ENCODE measurements at regions not wholly inside any gene's neighbourhood (a gene's known extent, or its start where the extent isn't known, plus 50 kb on each side); places are given as distances from the start of the nearest gene placed in this dataset.
A peak's percentile ranks its signal among the peaks of the same experiment; 100 is the strongest.
"Not testable (repeated sequence)": the region's sequence is repeated elsewhere in the genome, so short reads cannot be mapped to it uniquely, and the experiment has no call there.

DNA sequence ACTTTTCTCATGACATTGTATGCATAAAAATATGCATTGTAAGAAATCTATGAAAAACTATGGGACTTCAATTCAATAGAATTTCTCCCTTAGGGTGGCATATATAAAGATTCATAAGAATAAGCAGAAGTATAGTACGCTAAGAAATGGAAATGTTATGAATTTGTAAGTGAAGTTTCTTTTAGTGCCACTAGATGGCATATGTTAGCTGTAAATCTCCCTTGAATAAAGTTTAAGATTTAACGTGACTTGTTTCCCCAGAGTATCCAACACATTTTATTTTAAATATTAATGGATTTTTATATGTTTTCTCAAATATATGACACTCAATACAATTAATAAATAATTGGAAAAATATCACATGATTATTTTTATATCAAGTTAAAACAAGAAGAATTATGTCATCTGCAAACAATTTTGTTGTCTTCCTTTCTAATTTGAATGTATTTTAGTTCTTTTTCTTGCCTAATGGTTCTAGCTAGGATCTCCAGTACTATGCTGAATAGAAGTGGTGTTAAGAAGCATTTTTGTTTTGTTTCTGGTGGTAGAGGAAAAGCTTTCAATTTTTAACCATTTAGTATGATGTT, 287.2 kb downstream of the HGF start:
- H3K4me3 ChIP-seq (ENCODE audit: low read depth, low read length): no peak overlapping the region
- peak; percentile 3 for TF ChIP-seq CTCF (IDR thresholded peaks at IDR 0.05; ENCODE audit: insufficient read depth, low read length, missing control alignments)
- no peak for DNase-seq (ENCODE audit: low read depth, low spot score)
- POLR2A ChIA-PET: no interaction called here
- CTCF ChIA-PET: interaction anchor here (0.7 to 7.0 kb wide), 21 partner anchors 8 to 1256 kb away, joined by 3 to 66 read pairs (median 4); no protein-coding TSS in a partner anchor

GRCh38 chr7:81478664-81479063, 291.2 kb downstream of the HGF start:
- TF ChIP-seq CTCF (IDR thresholded peaks at IDR 0.05; ENCODE audit: insufficient read depth, low read length, missing control alignments): no peak
- H3K4me3 ChIP-seq (ENCODE audit: low read depth, low read length): no peak overlapping the region
- CTCF ChIA-PET: interaction anchor here (1.3 to 6.3 kb wide), 3 partner anchors 8 to 1250 kb away, joined by 3 to 26 read pairs (median 8); no protein-coding TSS in a partner anchor
- POLR2A ChIA-PET: no interaction called here
- DNase-seq (ENCODE audit: low read depth, low spot score): no peak

- CTCF ChIA-PET: interaction anchor here (1.3 to 6.3 kb wide), 3 partner anchors 8 to 1251 kb away, joined by 3 to 26 read pairs (median 8); no protein-coding TSS in a partner anchor
- DNase-seq (ENCODE audit: low read depth, low spot score); H3K4me3 ChIP-seq (ENCODE audit: low read depth, low read length); POLR2A ChIA-PET: not testable (repeated sequence)
Measured at GRCh38 chr7:81478201-81478600, 291.6 kb downstream of the HGF start.

- no peak for DNase-seq (ENCODE audit: low read depth, low spot score)
- POLR2A ChIA-PET: no interaction called here
- no peak for TF ChIP-seq CTCF (IDR thresholded peaks at IDR 0.05; ENCODE audit: insufficient read depth, low read length, missing control alignments)
- H3K4me3 ChIP-seq (ENCODE audit: low read depth, low read length): no peak overlapping the region
- CTCF ChIA-PET: no interaction called here
Measured at GRCh38 chr7:81473236-81473635, 296.6 kb downstream of the HGF start.

GRCh38 chr7:81470724-81471379, 299.0 kb downstream of the HGF start:
- H3K4me3 ChIP-seq (ENCODE audit: low read depth, low read length): no peak overlapping the region
- ChIA-PET CTCF (interaction anchor here (0.7 to 5.2 kb wide), 30 partner anchors 8 to 1258 kb away, joined by 3 to 92 read pairs (median 5); partner anchors contain the start of gene SEMA3C), POLR2A (no interaction called here)
- no peak for TF ChIP-seq CTCF (IDR thresholded peaks at IDR 0.05; ENCODE audit: insufficient read depth, low read length, missing control alignments)
- no peak for DNase-seq (ENCODE audit: low read depth, low spot score)

DNA sequence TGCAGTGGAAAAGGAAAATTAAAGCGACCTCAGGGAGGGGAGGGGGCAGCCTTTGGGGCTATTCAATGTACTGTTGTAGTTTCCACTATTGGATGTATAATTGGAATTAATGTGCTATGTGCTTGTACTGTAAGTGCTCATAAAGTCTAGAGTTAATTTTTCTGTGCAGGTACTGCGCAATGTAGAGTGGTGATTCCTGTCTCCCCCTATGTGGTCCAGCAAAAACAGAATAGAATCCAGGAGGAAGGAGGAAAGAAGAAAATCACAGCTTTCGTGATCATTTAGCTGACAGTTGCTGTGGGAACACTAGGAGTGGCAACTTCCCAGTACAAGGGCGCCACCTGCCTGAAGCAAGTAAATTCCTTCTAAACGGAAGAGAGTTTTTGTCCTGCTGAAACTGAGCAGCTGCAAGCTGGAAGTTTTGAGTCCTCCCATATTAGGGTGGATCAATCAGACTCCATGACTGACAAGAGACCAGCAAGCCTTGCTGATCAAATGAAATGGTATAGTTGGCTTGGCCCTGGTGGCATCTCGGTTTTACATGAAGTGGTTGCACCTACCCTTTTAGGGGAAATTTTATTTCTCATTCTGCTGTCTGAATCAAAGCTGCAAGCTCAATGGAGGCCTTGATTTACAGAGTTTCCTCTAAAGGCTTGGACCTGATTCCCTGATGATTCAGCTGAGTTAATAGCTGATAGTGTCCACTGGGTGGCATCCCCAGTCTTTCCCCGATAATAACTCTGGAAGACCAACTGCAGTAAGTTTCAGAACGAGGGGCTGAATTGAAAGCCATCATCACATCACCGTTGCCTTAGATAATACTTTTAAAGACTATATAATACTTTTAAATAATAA, 299.8 kb downstream of the HGF start:
- H3K4me3 ChIP-seq (ENCODE audit: low read depth, low read length): no peak overlapping the region
- no peak for DNase-seq (ENCODE audit: low read depth, low spot score)
- POLR2A ChIA-PET: no interaction called here
- TF ChIP-seq CTCF (IDR thresholded peaks at IDR 0.05; ENCODE audit: insufficient read depth, low read length, missing control alignments): peak; percentile 72
- CTCF ChIA-PET: interaction anchor here (0.7 to 5.2 kb wide), 39 partner anchors 8 to 1263 kb away, joined by 3 to 92 read pairs (median 4); partner anchors contain the start of gene SEMA3C

Data from AG04449 (cell line).